ENCODE measurements at regions not wholly inside any gene's neighbourhood (a gene's known extent, or its start where the extent isn't known, plus 50 kb on each side); places are given as distances from the start of the nearest gene placed in this dataset.

- TF ChIP-seq, protein P1, sequence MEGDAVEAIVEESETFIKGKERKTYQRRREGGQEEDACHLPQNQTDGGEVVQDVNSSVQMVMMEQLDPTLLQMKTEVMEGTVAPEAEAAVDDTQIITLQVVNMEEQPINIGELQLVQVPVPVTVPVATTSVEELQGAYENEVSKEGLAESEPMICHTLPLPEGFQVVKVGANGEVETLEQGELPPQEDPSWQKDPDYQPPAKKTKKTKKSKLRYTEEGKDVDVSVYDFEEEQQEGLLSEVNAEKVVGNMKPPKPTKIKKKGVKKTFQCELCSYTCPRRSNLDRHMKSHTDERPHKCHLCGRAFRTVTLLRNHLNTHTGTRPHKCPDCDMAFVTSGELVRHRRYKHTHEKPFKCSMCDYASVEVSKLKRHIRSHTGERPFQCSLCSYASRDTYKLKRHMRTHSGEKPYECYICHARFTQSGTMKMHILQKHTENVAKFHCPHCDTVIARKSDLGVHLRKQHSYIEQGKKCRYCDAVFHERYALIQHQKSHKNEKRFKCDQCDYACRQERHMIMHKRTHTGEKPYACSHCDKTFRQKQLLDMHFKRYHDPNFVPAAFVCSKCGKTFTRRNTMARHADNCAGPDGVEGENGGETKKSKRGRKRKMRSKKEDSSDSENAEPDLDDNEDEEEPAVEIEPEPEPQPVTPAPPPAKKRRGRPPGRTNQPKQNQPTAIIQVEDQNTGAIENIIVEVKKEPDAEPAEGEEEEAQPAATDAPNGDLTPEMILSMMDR (IDR thresholded peaks at IDR 0.05) = no peak
- TF ChIP-seq POLR2A (IDR thresholded peaks at IDR 0.05) = no peak
Observed at GRCh38 chr1:31501505-31501904, 74.8 kb upstream of the TINAGL1 start.

Data from heart left ventricle (tissue), 13 donors.